WTC11 (cell line): ENCODE measurements at regions not wholly inside any gene's neighbourhood (a gene's known extent, or its start where the extent isn't known, plus 50 kb on each side); places are given as distances from the start of the nearest gene placed in this dataset.

ENCODE experiments used
- ATAC-seq: fragments of 200-7000 bp; cut with Tn5 transposase; 2 replicates; pipeline ENCODE4 v1.10.0; 2021; ENCODE audit warnings: mild to moderate bottlenecking, moderate library complexity
- CTCF ChIA-PET: fragments of 300-600 bp; sonication (Branson Sonifier 250); formaldehyde crosslinking; loops from one replicate; lab custom pipeline; 2021; ENCODE audit warnings: antibody characterized with exemption; lab: Charles Lee
- POLR2A ChIA-PET: fragments of 350-600 bp; sonication (Branson Sonifier 250); formaldehyde crosslinking; loops from one replicate; lab custom pipeline; 2021; ENCODE audit warnings: antibody characterized with exemption; lab: Charles Lee
- DNase-seq: peaks from one replicate; pipeline ENCODE4 v3.0.0; 2021; ENCODE audit warnings: low spot score
- H3K27ac Mint-ChIP-seq: 2 replicates; pipeline ENCODE4 v1.8.0; 2021; ENCODE audit warnings: mixed read lengths
- H3K27me3 Mint-ChIP-seq: 2 replicates; pipeline ENCODE4 v1.8.0; 2021; ENCODE audit warnings: low read depth, mild to moderate bottlenecking, moderate library complexity, mixed read lengths
- H3K36me3 Mint-ChIP-seq: 2 replicates; pipeline ENCODE4 v1.8.0; 2021; ENCODE audit warnings: mixed read lengths
- H3K4me1 Mint-ChIP-seq: 2 replicates; pipeline ENCODE4 v1.8.0; 2022; ENCODE audit warnings: mixed read lengths
- H3K4me3 Mint-ChIP-seq: 2 replicates; pipeline ENCODE4 v1.8.0; 2021; ENCODE audit warnings: mild to moderate bottlenecking, moderate library complexity, mixed read lengths
- H3K9me3 Mint-ChIP-seq: 2 replicates; pipeline ENCODE4 v1.8.0; 2021; ENCODE audit warnings: mixed read lengths
- FOXJ3 ChIP-seq: sonication (generic); formaldehyde crosslinking; IDR thresholded peaks from 2 replicates; pipeline ENCODE4 v1.9.0; 2021; ENCODE audit warnings: missing genetic modification reagents, mild to moderate bottlenecking, borderline replicate concordance
- FOXP1 ChIP-seq: sonication (generic); formaldehyde crosslinking; IDR thresholded peaks from 2 replicates; pipeline ENCODE4 v1.8.0; 2022; ENCODE audit warnings: missing genetic modification reagents, mild to moderate bottlenecking, moderate library complexity, borderline replicate concordance
- MYBL2 ChIP-seq: sonication (generic); formaldehyde crosslinking; IDR thresholded peaks from 2 replicates; pipeline ENCODE4 v1.8.1; 2023; ENCODE audit warnings: mild to moderate bottlenecking, moderate library complexity, missing genetic modification reagents
- NFE2L1 ChIP-seq: sonication (generic); formaldehyde crosslinking; IDR thresholded peaks from 2 replicates; pipeline ENCODE4 v1.8.1; 2023; ENCODE audit warnings: missing genetic modification reagents
- OVOL2 ChIP-seq: fragments of 250-450 bp; sonication (Bioruptor Pico); IDR thresholded peaks from 2 replicates; pipeline ENCODE4 v1.9.0; 2021; ENCODE audit warnings: mild to moderate bottlenecking, borderline replicate concordance
- RORB ChIP-seq: fragments of 250-450 bp; sonication (Bioruptor Pico); IDR thresholded peaks from 2 replicates; pipeline ENCODE4 v1.9.0; 2021; ENCODE audit warnings: mild to moderate bottlenecking
- TP53 ChIP-seq: sonication (generic); formaldehyde crosslinking; IDR thresholded peaks from 2 replicates; pipeline ENCODE4 v1.8.1; 2023; ENCODE audit warnings: mild to moderate bottlenecking, missing genetic modification reagents
- USF1 ChIP-seq: sonication (generic); formaldehyde crosslinking; IDR thresholded peaks from 2 replicates; pipeline ENCODE4 v1.8.0; 2022; ENCODE audit warnings: mild to moderate bottlenecking, missing genetic modification reagents
- TF ChIP-seq, protein P1 (sequence below): sonication (generic); formaldehyde crosslinking; IDR thresholded peaks from 2 replicates; pipeline ENCODE4 v1.8.1; 2023; ENCODE audit warnings: mild to moderate bottlenecking, missing genetic modification reagents
- TF ChIP-seq, protein P2 (sequence below): sonication (generic); formaldehyde crosslinking; IDR thresholded peaks from 2 replicates; pipeline ENCODE4 v1.8.0; 2022; ENCODE audit warnings: missing genetic modification reagents
- TF ChIP-seq, protein P3 (sequence below): sonication (generic); formaldehyde crosslinking; conservative IDR thresholded peaks from 2 replicates; pipeline ENCODE4 v1.8.1; 2023; ENCODE audit warnings: mild to moderate bottlenecking, low read depth, missing genetic modification reagents, moderate library complexity
- TF ChIP-seq, protein P4 (sequence below): sonication (generic); formaldehyde crosslinking; IDR thresholded peaks from 2 replicates; pipeline ENCODE4 v1.8.0; 2023; ENCODE audit warnings: mild to moderate bottlenecking, missing genetic modification reagents

GRCh38 chr7:25392588-25393338, 164.5 kb upstream of the NPVF start:
- ATAC-seq, result peak; percentile 71
- DNase-seq, result peak; percentile 13
- no peaks in the 10 kb centered on the region for H3K9me3 Mint-ChIP-seq
- ChIA-PET CTCF (interaction anchor here (0.9 to 12.1 kb wide), 7 partner anchors 14 to 459 kb away, joined by 3 to 143 read pairs (median 15); a partner anchor contains a TSS), POLR2A (no interaction called here)
- H3K4me1 Mint-ChIP-seq, result no peaks in the 10 kb centered on the region
- no peak overlapping the region for H3K27ac Mint-ChIP-seq
- H3K4me3 Mint-ChIP-seq, result no peak overlapping the region
- H3K36me3 Mint-ChIP-seq, result no peaks in the 10 kb centered on the region
- H3K27me3 Mint-ChIP-seq, result no peaks in the 10 kb centered on the region
- TF ChIP-seq, protein P1, sequence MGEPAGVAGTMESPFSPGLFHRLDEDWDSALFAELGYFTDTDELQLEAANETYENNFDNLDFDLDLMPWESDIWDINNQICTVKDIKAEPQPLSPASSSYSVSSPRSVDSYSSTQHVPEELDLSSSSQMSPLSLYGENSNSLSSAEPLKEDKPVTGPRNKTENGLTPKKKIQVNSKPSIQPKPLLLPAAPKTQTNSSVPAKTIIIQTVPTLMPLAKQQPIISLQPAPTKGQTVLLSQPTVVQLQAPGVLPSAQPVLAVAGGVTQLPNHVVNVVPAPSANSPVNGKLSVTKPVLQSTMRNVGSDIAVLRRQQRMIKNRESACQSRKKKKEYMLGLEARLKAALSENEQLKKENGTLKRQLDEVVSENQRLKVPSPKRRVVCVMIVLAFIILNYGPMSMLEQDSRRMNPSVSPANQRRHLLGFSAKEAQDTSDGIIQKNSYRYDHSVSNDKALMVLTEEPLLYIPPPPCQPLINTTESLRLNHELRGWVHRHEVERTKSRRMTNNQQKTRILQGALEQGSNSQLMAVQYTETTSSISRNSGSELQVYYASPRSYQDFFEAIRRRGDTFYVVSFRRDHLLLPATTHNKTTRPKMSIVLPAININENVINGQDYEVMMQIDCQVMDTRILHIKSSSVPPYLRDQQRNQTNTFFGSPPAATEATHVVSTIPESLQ (CRISPR knock-in tag), result no peak
- no peak for TF ChIP-seq NFE2L1
- TF ChIP-seq FOXJ3, result no peak
- no peak for TF ChIP-seq OVOL2 (CRISPR knock-in tag)
- TF ChIP-seq, all 79 proteins: peak for 0

- H3K4me1 Mint-ChIP-seq, result no peaks in the 10 kb centered on the region
- ChIA-PET POLR2A (no interaction called here), CTCF (interaction anchor here (0.7 to 2.0 kb wide), 5 partner anchors 9 to 456 kb away, joined by 3 to 10 read pairs (median 5); no protein-coding TSS in a partner anchor)
- peak; percentile 12 for DNase-seq
- H3K9me3 Mint-ChIP-seq, result no peaks in the 10 kb centered on the region
- H3K27ac Mint-ChIP-seq, result no peak overlapping the region
- H3K4me3 Mint-ChIP-seq, result no peak overlapping the region
- H3K36me3 Mint-ChIP-seq, result no peaks in the 10 kb centered on the region
- H3K27me3 Mint-ChIP-seq, result no peaks in the 10 kb centered on the region
- ATAC-seq, result peak; percentile 44; the same call in 1 of the 2 replicates
- TF ChIP-seq MYBL2, result no peak
- TF ChIP-seq, protein P2, sequence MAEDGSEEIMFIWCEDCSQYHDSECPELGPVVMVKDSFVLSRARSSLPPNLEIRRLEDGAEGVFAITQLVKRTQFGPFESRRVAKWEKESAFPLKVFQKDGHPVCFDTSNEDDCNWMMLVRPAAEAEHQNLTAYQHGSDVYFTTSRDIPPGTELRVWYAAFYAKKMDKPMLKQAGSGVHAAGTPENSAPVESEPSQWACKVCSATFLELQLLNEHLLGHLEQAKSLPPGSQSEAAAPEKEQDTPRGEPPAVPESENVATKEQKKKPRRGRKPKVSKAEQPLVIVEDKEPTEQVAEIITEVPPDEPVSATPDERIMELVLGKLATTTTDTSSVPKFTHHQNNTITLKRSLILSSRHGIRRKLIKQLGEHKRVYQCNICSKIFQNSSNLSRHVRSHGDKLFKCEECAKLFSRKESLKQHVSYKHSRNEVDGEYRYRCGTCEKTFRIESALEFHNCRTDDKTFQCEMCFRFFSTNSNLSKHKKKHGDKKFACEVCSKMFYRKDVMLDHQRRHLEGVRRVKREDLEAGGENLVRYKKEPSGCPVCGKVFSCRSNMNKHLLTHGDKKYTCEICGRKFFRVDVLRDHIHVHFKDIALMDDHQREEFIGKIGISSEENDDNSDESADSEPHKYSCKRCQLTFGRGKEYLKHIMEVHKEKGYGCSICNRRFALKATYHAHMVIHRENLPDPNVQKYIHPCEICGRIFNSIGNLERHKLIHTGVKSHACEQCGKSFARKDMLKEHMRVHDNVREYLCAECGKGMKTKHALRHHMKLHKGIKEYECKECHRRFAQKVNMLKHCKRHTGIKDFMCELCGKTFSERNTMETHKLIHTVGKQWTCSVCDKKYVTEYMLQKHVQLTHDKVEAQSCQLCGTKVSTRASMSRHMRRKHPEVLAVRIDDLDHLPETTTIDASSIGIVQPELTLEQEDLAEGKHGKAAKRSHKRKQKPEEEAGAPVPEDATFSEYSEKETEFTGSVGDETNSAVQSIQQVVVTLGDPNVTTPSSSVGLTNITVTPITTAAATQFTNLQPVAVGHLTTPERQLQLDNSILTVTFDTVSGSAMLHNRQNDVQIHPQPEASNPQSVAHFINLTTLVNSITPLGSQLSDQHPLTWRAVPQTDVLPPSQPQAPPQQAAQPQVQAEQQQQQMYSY, result no peak
- TF ChIP-seq, protein P3, sequence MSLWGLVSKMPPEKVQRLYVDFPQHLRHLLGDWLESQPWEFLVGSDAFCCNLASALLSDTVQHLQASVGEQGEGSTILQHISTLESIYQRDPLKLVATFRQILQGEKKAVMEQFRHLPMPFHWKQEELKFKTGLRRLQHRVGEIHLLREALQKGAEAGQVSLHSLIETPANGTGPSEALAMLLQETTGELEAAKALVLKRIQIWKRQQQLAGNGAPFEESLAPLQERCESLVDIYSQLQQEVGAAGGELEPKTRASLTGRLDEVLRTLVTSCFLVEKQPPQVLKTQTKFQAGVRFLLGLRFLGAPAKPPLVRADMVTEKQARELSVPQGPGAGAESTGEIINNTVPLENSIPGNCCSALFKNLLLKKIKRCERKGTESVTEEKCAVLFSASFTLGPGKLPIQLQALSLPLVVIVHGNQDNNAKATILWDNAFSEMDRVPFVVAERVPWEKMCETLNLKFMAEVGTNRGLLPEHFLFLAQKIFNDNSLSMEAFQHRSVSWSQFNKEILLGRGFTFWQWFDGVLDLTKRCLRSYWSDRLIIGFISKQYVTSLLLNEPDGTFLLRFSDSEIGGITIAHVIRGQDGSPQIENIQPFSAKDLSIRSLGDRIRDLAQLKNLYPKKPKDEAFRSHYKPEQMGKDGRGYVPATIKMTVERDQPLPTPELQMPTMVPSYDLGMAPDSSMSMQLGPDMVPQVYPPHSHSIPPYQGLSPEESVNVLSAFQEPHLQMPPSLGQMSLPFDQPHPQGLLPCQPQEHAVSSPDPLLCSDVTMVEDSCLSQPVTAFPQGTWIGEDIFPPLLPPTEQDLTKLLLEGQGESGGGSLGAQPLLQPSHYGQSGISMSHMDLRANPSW (CRISPR knock-in tag), result no peak
- TF ChIP-seq TP53, result no peak
- no peak for TF ChIP-seq RORB (CRISPR knock-in tag)
- no peak for TF ChIP-seq FOXP1 (CRISPR knock-in tag)
- TF ChIP-seq, protein P4, sequence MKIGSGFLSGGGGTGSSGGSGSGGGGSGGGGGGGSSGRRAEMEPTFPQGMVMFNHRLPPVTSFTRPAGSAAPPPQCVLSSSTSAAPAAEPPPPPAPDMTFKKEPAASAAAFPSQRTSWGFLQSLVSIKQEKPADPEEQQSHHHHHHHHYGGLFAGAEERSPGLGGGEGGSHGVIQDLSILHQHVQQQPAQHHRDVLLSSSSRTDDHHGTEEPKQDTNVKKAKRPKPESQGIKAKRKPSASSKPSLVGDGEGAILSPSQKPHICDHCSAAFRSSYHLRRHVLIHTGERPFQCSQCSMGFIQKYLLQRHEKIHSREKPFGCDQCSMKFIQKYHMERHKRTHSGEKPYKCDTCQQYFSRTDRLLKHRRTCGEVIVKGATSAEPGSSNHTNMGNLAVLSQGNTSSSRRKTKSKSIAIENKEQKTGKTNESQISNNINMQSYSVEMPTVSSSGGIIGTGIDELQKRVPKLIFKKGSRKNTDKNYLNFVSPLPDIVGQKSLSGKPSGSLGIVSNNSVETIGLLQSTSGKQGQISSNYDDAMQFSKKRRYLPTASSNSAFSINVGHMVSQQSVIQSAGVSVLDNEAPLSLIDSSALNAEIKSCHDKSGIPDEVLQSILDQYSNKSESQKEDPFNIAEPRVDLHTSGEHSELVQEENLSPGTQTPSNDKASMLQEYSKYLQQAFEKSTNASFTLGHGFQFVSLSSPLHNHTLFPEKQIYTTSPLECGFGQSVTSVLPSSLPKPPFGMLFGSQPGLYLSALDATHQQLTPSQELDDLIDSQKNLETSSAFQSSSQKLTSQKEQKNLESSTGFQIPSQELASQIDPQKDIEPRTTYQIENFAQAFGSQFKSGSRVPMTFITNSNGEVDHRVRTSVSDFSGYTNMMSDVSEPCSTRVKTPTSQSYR (CRISPR knock-in tag), result no peak
- TF ChIP-seq USF1 (CRISPR knock-in tag), result no peak
These were observed 167.7 kb upstream of the NPVF start for GRCh38 chr7:25395976-25396375.
